ENCODE measurements at regions not wholly inside any gene's neighbourhood (a gene's known extent, or its start where the extent isn't known, plus 50 kb on each side); places are given as distances from the start of the nearest gene placed in this dataset.

GRCh38 chr15:84108728-84109127 lies 126.8 kb upstream of the GOLGA6L4 start:
- no peak for DNase-seq (ENCODE audit: low spot score)
- TF ChIP-seq ZNF532 (CRISPR knock-in tag; IDR thresholded peaks at IDR 0.05; ENCODE audit: borderline replicate concordance) = no peak
- TF ChIP-seq NR2C2 (CRISPR knock-in tag; IDR thresholded peaks at IDR 0.05) = no peak
- TF ChIP-seq ZNF219 (CRISPR knock-in tag; IDR thresholded peaks at IDR 0.05; ENCODE audit: borderline replicate concordance) = no peak
- H3K4me3 Mint-ChIP-seq = no peak overlapping the region
- H3K27me3 Mint-ChIP-seq (ENCODE audit: low read depth) = peaks cover 5% of the 10 kb centered on the region; the same call in 1 of the 2 replicates
- H3K27ac Mint-ChIP-seq = no peak overlapping the region
- ChIA-PET POLR2A (no interaction called here), CTCF (no interaction called here)
- H3K9me3 Mint-ChIP-seq = no peaks in the 10 kb centered on the region
- no peaks in the 10 kb centered on the region for H3K4me1 Mint-ChIP-seq
- H3K36me3 Mint-ChIP-seq = no peaks in the 10 kb centered on the region
- no peak for ATAC-seq

GRCh38 chr15:84111575-84111974 lies 124.0 kb upstream of the GOLGA6L4 start:
- H3K36me3 Mint-ChIP-seq = no peaks in the 10 kb centered on the region
- H3K4me1 Mint-ChIP-seq = no peaks in the 10 kb centered on the region
- peaks cover 5% of the 10 kb centered on the region; the same call in 1 of the 2 replicates for H3K27me3 Mint-ChIP-seq (ENCODE audit: low read depth)
- no peak for TF ChIP-seq NFYB (CRISPR knock-in tag; conservative IDR thresholded peaks at IDR 0.05; ENCODE audit: low read depth)
- no peak for TF ChIP-seq ZNF512 (CRISPR knock-in tag; IDR thresholded peaks at IDR 0.05; ENCODE audit: borderline replicate concordance)
- POLR2A ChIA-PET = no interaction called here
- CTCF ChIA-PET = no interaction called here
- no peak overlapping the region for H3K4me3 Mint-ChIP-seq
- H3K9me3 Mint-ChIP-seq = no peaks in the 10 kb centered on the region
- H3K27ac Mint-ChIP-seq = no peak overlapping the region
- DNase-seq (ENCODE audit: low spot score) = no peak
- no peak for ATAC-seq

GRCh38 chr15:84112025-84112424 lies 123.5 kb upstream of the GOLGA6L4 start:
- peaks cover 5% of the 10 kb centered on the region; the same call in 1 of the 2 replicates for H3K27me3 Mint-ChIP-seq (ENCODE audit: low read depth)
- ATAC-seq = no peak
- H3K27ac Mint-ChIP-seq = no peak overlapping the region
- no peak for DNase-seq (ENCODE audit: low spot score)
- no peaks in the 10 kb centered on the region for H3K36me3 Mint-ChIP-seq
- H3K4me1 Mint-ChIP-seq = no peaks in the 10 kb centered on the region
- no peak for TF ChIP-seq CREM (CRISPR knock-in tag; IDR thresholded peaks at IDR 0.05)
- no peak for TF ChIP-seq ZNF671 (CRISPR knock-in tag; IDR thresholded peaks at IDR 0.05)
- TF ChIP-seq ARID4B (CRISPR knock-in tag; IDR thresholded peaks at IDR 0.05; ENCODE audit: borderline replicate concordance) = no peak
- no peak for TF ChIP-seq PRRX2 (CRISPR knock-in tag; IDR thresholded peaks at IDR 0.05)
- no peak for TF ChIP-seq USF1 (CRISPR knock-in tag; IDR thresholded peaks at IDR 0.05)
- H3K9me3 Mint-ChIP-seq = no peaks in the 10 kb centered on the region
- CTCF ChIA-PET = no interaction called here
- no peak overlapping the region for H3K4me3 Mint-ChIP-seq
- POLR2A ChIA-PET = no interaction called here
